Parathyroid adenoma (tissue), 2 donors: ENCODE measurements at regions not wholly inside any gene's neighbourhood (a gene's known extent, or its start where the extent isn't known, plus 50 kb on each side); places are given as distances from the start of the nearest gene placed in this dataset.

Experiments used
- H2AFZ ChIP-seq: fragments of 300-600 bp; sonication (generic); one replicate; pipeline ENCODE4 v1.7.0; 2017; ENCODE audit warnings: antibody characterized with exemption, mild to moderate bottlenecking
- H3K27ac ChIP-seq: fragments of 300-600 bp; sonication (generic); one replicate; pipeline ENCODE4 v1.7.0; 2017
- H3K27me3 ChIP-seq: fragments of 300-600 bp; sonication (generic); one replicate; pipeline ENCODE4 v1.7.0; 2017; ENCODE audit warnings: low read length; ENCODE audit not compliant: control insufficient read depth, insufficient read depth
- H3K36me3 ChIP-seq: fragments of 300-600 bp; sonication (generic); one replicate; pipeline ENCODE4 v1.7.0; 2017; ENCODE audit warnings: low read length; ENCODE audit not compliant: control insufficient read depth, insufficient read depth
- H3K4me1 ChIP-seq: fragments of 300-600 bp; sonication (generic); one replicate; pipeline ENCODE4 v1.7.0; 2017; ENCODE audit warnings: control low read depth
- H3K4me2 ChIP-seq: fragments of 300-600 bp; sonication (generic); one replicate; pipeline ENCODE4 v1.7.0; 2017; ENCODE audit warnings: low read length
- H3K4me3 ChIP-seq: fragments of 300-600 bp; sonication (generic); one replicate; pipeline ENCODE4 v1.7.0; 2017; ENCODE audit warnings: low read depth, low read length
- H3K79me2 ChIP-seq: fragments of 300-600 bp; sonication (generic); one replicate; pipeline ENCODE4 v1.7.0; 2017; ENCODE audit warnings: control low read depth
- H3K9ac ChIP-seq: fragments of 300-600 bp; sonication (generic); one replicate; pipeline ENCODE4 v1.7.0; 2017; ENCODE audit warnings: mild to moderate bottlenecking
- H3K9me3 ChIP-seq: fragments of 300-600 bp; sonication (generic); one replicate; pipeline ENCODE4 v1.7.0; 2017; ENCODE audit warnings: low read length; ENCODE audit not compliant: control insufficient read depth
- TF ChIP-seq, protein P1 (sequence below): fragments of 300-600 bp; sonication (generic); IDR thresholded peaks from one replicate; pipeline ENCODE4 v1.7.0; 2017; ENCODE audit warnings: antibody characterized with exemption, mild to moderate bottlenecking
- donor health status: primary hyperparathyroidism.

GRCh38 chr5:29588236-29588635 is 1605.2 kb upstream of the CDH6 start:
- Histone ChIP-seq H3K79me2 (no peaks in the 10 kb centered on the region), H2AFZ (no peak overlapping the region), H3K9me3 (no peaks in the 10 kb centered on the region), H3K36me3 (no peaks in the 10 kb centered on the region), H3K27me3 (no peaks in the 10 kb centered on the region), H3K4me2 (no peak overlapping the region), H3K4me1 (no peaks in the 10 kb centered on the region), H3K27ac (no peak overlapping the region), H3K4me3 (no peak overlapping the region), H3K9ac (no peak overlapping the region)
- TF ChIP-seq, protein P1, sequence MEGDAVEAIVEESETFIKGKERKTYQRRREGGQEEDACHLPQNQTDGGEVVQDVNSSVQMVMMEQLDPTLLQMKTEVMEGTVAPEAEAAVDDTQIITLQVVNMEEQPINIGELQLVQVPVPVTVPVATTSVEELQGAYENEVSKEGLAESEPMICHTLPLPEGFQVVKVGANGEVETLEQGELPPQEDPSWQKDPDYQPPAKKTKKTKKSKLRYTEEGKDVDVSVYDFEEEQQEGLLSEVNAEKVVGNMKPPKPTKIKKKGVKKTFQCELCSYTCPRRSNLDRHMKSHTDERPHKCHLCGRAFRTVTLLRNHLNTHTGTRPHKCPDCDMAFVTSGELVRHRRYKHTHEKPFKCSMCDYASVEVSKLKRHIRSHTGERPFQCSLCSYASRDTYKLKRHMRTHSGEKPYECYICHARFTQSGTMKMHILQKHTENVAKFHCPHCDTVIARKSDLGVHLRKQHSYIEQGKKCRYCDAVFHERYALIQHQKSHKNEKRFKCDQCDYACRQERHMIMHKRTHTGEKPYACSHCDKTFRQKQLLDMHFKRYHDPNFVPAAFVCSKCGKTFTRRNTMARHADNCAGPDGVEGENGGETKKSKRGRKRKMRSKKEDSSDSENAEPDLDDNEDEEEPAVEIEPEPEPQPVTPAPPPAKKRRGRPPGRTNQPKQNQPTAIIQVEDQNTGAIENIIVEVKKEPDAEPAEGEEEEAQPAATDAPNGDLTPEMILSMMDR = no peak

- no peaks in the 10 kb centered on the region for H3K4me1 ChIP-seq
- H2AFZ ChIP-seq = no peak overlapping the region
- TF ChIP-seq, protein P1 = no peak
- no peak overlapping the region for H3K9ac ChIP-seq
- no peak overlapping the region for H3K27ac ChIP-seq
- H3K36me3 ChIP-seq = no peaks in the 10 kb centered on the region
- H3K4me2 ChIP-seq = no peak overlapping the region
- no peaks in the 10 kb centered on the region for H3K27me3 ChIP-seq
- no peaks in the 10 kb centered on the region for H3K79me2 ChIP-seq
- no peak overlapping the region for H3K4me3 ChIP-seq
- H3K9me3 ChIP-seq = no peaks in the 10 kb centered on the region
Observed at GRCh38 chr5:29587832-29588231, 1605.7 kb upstream of the CDH6 start.

DNA sequence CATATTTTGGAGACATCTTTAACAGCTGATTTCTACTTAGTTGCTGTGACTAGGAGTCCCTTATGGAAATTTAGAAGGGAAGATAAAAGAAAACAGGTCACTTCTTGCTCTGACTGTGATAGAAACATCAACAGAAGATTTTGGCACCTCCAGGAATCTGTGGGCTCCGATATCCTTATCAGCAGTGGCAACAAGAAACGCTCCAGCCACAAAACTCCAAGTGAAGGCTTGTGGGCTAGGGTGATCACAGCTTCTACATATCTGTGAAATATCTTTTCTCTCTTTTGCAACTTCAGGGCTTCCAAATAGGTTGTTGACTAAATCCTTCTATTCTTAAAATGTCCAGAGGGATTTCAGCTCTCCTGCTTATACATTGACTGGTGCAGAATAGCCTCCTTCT is 1625.5 kb upstream of the CDH6 start:
- no peaks in the 10 kb centered on the region for H3K4me1 ChIP-seq
- H2AFZ ChIP-seq = no peak overlapping the region
- H3K27ac ChIP-seq = no peak overlapping the region
- TF ChIP-seq, protein P1 = no peak
- H3K4me3 ChIP-seq = no peak overlapping the region
- no peak overlapping the region for H3K9ac ChIP-seq
- H3K79me2 ChIP-seq = no peaks in the 10 kb centered on the region
- H3K4me2 ChIP-seq = no peak overlapping the region
- no peaks in the 10 kb centered on the region for H3K36me3 ChIP-seq
- no peaks in the 10 kb centered on the region for H3K9me3 ChIP-seq
- no peaks in the 10 kb centered on the region for H3K27me3 ChIP-seq

GRCh38 chr5:29561564-29561963 is 1631.9 kb upstream of the CDH6 start:
- TF ChIP-seq, protein P1 = no peak
- Histone ChIP-seq H2AFZ (no peak overlapping the region), H3K36me3 (no peaks in the 10 kb centered on the region), H3K79me2 (no peaks in the 10 kb centered on the region), H3K27ac (no peak overlapping the region), H3K9ac (no peak overlapping the region), H3K4me3 (no peak overlapping the region), H3K4me2 (no peak overlapping the region), H3K9me3 (no peaks in the 10 kb centered on the region), H3K4me1 (no peaks in the 10 kb centered on the region), H3K27me3 (no peaks in the 10 kb centered on the region)

GRCh38 chr5:29550523-29550922 is 1643.0 kb upstream of the CDH6 start:
- Histone ChIP-seq H2AFZ (no peak overlapping the region), H3K9ac (no peak overlapping the region), H3K27ac (no peak overlapping the region), H3K27me3 (no peaks in the 10 kb centered on the region), H3K4me2 (no peak overlapping the region), H3K36me3 (no peaks in the 10 kb centered on the region), H3K9me3 (no peaks in the 10 kb centered on the region), H3K79me2 (no peaks in the 10 kb centered on the region), H3K4me1 (no peaks in the 10 kb centered on the region), H3K4me3 (no peak overlapping the region)
- TF ChIP-seq, protein P1 = no peak
